EH (cell line): ENCODE measurements at regions not wholly inside any gene's neighbourhood (a gene's known extent, or its start where the extent isn't known, plus 50 kb on each side); places are given as distances from the start of the nearest gene placed in this dataset.
"Not testable (repeated sequence)": the region's sequence is repeated elsewhere in the genome, so short reads cannot be mapped to it uniquely, and the experiment has no call there.

ENCODE experiments used
- DNase-seq: peaks from one replicate; pipeline ENCODE4 v3.0.0-alpha.2; 2015; ENCODE audit warnings: low read depth

DNA sequence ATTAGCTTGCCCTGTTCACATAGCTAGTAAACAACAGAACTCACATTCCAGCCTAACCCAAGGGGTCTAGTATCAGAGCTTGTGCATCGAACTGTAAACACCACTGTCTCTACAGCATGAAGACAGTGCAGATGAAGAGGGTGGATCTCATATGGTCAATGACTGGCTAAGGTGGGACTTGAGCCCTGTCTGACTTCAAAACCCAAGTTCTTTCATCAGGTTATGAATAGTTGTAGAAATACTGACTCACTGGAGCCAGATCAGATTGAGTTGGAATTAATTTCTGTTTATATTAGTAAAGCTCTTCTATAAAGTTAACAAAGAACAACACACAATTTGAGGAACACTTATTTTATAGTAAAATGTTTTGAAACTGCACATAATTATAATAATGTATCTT is 161.7 kb upstream of the ARHGAP20 start:
- no peak for DNase-seq

DNA sequence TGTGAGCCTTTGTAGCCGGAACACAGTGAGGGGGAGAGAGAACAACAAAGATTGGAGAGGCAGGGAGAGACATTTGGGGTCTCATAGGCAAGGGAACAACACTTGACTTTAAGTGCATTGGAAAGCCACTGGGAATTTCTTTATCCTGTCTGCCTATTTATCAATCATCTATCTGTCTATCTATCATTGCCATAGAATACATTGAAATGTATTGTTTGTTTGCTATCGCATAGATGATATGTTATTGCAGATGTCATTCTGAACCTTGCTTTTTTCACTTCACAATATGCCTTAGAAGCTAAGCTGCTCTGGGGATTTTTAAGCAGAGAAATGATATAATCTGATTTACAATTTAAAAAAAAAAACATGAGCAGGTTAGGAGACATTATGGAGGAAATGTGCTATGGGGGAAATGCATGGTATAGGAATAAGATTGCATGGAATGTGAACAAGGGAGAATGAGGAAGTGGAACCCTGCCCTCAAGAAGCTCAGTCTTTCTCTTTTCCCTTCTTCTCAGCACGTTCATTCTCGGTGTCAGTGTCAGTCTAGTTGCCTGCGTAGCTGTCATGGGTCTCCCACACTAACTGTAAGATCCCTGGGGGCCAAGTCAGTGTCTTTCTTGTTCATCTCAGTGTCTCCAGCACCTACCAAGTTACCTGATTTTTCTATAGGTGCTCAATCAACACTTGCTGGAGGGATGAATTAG is 158.7 kb upstream of the ARHGAP20 start:
- no peak for DNase-seq

DNA sequence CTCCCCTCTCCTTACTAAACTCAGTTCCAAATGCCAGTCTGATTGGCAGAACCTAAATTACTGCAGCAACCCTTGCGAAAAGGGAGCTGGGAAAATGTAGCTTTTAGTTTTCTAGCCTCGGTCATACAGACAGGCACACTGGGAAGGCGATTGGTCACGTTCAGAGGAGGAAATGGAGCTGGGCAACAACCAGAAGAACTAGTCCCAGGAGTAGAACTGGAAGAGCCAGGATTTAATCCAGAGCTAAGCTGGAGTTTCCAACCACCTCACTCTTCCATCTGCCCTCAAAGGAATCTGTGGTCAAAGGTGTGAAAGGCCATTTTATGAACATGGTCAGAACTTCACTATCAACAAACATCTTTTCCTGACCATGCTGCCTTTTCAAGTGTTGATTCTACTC is 155.7 kb upstream of the ARHGAP20 start:
- DNase-seq: no peak

DNA sequence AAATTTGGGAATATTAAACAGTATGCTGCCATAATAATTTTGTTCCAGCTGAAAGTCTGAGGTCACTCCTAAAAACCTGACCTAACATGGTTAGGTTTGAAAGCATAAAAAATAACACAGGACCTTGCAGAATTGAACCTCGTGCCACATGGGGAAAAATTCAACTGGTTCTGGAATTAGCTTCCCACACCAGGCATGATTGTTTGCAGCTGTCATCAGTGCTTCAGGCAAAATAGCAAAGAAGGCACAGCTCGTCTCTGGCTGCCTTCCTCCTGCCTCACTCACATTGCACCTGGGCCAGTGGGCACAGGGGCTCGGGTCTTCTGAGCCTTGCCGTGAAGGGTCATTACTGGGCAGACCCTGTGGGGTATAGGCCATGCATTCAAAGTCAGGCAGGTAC is 153.8 kb upstream of the ARHGAP20 start:
- DNase-seq: peak; percentile 29

DNA sequence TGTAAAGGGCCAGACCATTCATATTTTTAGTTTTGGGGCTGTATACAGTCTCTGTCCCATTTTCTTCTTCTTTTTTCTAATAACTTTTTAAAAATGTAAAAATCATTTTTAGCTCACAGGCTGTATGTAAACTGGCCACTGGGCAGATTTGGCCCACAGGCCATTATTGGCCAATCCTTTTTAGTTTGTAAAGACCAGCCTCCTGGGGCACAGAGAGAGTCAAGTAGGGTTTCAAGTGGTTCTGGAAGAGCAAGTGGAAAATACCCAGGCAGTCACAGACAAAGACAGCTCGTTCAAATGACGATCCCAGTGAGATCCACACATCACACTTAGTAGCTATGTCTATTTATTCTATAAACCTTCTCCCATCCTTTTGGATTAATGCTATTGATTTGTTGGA is 150.2 kb upstream of the ARHGAP20 start:
- DNase-seq: no peak

DNA sequence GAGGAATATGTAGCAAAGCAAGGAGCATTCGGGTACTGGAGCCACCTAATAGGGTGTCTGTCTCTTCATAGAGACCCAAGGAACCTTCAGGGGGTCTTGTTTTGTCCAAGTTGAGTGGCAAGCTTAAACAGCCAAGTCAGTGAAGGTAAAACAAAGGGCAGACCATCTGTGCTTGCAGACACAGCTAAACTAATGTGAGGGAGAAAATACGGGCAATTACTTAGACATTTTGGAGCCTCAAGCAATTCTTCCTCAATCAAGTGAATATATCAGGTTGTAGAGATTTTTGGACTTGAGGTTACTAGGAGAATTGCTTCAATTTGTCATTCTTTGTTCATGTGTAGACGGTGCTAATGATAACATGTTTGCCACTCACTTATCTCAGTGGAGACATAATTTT is 148.2 kb upstream of the ARHGAP20 start:
- DNase-seq: no peak

DNA sequence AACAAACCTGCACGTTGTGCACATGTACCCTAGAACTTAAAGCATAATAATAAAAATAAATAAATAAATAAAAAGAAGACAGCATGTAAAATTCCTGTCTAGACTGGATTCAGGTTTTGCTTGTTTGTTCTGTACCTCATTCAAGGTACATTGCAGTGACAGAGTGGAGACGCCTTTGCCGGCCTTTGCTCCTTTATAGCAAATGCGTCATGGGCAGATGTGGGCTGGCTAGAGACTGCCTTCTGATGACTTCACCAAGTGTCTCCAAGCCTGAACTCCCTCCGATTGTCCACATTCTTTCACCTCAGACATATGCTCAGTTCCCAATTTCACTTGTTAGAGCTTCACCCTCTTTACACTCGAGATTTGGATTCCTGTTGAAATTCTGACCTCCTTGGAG is 147.8 kb upstream of the ARHGAP20 start:
- DNase-seq: no peak

DNA sequence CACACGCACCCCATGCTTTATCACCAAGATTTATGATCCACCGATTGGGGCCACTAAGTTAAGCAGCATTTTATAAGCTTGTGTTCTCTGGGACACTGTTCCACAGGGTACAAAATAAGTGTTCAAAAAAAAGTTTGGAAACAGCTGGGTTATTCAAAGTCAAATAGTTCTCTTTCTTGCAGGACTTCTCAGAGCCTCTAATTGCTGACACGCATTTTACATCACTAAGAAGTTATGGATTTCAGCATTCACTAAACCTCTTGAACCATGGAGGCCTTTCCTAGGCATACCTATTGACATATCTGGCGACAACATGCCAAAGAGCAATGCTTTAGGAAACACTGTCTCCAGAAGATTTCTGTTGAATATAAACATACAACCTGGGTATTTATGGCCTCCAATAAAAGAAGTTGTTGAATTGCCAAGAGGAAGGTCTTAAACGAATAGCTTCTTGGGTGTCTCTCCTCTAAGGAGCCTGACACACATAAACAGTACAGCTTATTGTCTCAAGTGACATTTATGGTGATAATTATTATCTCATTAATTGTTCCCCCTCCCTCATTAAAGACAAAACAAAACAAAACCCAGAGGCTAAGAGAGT is 147.1 kb upstream of the ARHGAP20 start:
- DNase-seq: no peak

DNA sequence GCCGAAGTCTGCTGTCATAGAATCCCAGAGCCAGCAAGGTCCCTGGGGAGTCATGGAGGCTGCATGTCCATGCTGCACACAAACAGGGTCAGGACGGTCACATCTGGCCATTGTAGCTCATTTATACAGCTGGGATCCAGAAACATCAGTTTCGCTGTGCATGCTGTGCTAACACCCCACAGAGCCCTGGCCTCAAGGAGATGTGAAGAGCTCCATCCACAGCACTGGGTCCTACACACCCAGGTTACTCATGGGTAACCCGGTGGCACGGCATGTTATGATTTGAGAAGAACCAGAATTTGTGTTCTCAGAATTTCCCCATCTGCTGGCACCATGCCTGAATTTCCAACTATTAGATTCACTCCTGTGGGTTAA is 146.3 kb upstream of the ARHGAP20 start:
- no peak for DNase-seq

DNA sequence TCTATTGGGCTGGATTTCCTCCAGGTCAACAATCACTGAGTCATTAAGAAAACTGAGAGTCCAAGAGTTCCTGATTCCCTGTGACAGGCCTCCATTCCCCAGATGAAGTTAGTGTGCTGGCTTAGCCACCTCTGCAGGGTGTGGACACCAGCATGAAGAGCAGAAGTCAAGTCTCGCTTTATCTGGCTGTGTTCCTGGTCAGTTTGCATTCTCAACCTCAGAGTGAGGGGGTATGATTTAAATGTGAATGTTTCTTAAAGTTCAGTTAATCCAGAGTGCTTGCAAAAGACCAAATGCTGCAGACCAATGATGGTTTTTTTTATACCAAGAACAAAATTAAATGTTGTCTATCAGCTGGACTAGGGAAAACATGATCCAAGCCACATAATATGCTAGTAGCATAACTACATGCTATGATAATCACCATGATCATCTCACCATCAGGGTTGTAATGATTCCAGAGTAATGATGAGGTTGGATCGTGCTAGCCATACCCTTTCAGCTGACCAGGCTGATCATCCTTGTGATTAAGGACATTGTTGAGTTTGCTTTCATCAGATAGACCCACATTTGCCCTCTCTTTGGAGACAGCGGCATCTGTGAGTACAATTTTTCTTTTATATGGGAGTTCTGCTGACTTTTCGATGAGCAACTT is 145.8 kb upstream of the ARHGAP20 start:
- peak; percentile 46 for DNase-seq

DNA sequence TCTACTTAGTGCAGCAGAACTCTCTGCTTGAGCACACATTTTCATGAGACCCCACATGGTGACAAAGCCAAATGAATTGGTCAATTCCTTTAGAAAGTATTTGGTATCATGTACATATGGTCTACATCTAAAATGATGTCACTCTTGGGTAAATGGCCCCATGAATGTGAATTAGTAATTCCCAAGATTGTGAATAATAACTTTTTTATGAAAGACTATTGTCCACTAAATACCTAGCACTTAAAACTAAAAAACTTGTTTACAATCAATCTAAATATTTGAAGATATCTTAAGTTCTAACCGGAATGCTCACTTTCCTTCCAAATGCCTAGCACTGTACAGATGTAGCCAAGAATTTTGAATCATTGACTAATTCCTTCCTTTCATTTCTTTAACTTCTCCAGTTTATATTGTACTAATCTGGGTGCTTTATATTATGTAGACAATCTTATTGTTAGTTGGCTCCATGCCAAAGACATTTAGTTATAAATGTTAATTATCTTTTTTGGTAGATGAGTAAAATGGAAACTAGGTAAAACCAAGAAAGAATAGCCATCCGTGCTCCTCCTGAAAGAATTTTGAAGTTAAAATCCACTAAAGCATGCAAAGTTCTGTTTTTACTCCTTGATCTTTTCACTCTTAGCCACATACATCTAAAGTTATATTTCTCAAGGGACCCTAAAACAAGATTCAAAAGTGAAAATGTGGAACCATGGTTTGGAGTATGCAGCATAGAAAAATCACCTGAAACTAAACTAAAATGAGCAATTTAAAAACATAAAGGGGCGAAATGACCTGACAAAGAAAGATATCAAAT is 145.0 kb upstream of the ARHGAP20 start:
- DNase-seq: no peak

DNA sequence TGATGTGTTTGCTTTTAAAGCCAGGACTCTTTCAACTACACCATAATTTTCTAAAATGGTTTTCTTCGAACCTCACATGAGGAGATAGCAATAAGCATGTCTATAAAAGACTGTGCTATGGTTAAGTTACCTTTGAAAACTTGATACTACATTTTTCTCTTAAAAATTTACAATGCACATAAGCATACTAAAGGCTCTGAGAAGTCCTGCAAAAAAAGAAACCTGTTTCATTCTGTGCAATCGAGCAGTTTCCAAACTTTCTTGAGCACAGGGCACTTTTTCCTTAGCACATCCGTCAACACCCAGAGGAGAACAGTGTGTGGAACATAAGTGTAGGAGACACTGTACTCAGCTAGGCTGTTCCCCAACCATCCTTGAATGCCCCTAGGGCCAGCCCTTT is 144.1 kb upstream of the ARHGAP20 start:
- no peak for DNase-seq

DNA sequence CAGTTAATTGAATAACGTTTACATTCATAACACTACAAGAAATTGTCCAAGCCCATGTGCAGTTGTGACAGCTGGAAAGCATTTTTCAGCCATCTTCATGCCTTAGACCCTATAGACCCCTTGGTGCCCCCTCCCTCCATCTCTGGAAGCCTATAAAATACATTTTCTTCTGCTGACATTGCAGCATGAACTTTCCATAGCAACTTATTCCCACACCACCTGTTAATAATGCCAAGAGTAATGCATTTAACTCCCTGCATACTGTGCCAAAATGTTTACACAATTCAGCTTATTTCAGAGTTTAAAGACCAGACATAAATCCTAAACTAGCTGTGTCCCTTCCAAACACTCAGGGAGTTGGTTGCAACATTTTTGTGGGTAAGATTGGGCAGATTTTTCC is 143.0 kb upstream of the ARHGAP20 start:
- DNase-seq: no peak

DNA sequence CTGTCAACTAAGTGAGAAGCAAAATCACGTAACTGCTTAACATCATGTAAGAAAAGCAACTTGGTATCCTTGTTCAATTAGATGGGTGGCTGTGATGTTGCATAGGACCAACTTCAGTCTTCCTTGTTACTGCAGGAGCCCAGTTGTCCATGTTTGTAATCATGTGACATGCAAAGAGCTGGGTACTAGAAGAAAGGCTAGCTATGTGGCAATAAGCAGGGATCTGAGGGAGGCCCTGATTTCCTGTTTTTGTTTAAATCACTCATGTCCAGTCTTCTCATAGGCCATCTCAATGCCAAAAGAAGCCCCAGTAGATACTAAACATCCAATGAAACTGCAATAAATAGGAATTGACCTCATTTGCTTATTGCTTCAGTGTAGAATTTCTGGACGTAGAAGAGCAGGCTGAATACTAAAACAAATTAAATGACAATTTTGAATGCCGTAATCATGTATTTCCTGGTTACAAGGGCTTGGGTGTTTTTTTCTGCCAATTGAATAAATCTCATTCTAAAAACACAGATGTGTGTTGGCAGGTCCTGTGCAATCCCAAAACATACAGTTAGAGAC is 140.8 kb upstream of the ARHGAP20 start:
- no peak for DNase-seq

DNA sequence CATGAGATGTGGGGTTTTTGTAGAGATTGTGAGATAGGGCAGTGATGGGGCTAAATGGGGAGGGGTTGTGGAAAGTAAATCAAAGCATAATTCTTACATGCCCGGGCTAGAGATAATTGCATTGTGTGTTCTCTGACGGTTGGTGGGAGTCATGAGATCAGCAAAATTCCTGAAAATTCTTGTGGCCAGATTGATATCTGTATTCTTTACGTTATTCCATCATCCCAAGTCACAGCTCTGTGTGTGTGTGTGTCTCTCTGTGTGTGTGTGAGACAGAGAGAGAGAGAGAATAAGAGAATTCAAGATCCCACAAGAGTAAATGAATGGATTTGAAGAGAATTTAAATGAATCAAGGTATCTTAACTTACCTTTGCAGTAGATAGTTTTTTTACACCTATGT is 138.6 kb upstream of the ARHGAP20 start:
- peak; percentile 37 for DNase-seq

DNA sequence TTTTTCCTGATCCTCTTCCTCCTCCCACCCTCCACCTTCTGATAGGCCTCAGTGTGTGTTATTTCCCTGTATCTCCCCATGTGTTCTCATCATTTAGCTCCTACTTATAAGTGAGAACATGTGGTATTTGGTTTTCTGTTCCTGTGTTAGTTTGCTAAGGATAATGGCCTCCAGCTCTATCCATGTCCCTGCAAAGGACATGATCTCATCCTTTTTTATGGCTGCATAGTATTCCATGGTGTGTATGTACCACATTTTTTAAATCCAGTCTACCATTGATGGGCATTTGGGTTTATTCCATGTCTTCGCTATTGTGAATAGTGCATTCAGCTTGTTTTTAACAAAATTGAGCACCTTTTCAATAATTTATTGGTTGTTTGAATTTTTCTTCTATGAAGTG is 130.8 kb upstream of the ARHGAP20 start:
- DNase-seq: not testable (repeated sequence)

DNA sequence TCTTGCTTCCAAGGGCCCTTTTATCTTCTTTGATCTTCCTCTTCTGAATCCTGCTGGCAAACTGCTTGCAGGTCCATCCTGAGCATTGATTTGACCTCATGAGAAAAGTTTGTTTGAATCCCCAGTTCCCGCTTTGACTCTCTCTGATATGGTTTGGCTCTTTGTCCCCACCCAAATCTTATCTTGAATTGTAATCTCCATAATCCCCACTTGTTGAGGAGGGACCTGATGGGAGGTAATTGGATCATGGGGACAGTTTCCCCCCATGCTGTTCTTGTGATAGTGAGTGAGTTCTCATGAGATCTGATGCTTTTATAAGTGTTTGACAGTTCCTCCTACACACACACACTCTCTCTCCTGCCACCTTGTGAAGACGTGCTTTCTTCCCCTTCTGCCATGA is 126.6 kb upstream of the ARHGAP20 start:
- DNase-seq: no peak

DNA sequence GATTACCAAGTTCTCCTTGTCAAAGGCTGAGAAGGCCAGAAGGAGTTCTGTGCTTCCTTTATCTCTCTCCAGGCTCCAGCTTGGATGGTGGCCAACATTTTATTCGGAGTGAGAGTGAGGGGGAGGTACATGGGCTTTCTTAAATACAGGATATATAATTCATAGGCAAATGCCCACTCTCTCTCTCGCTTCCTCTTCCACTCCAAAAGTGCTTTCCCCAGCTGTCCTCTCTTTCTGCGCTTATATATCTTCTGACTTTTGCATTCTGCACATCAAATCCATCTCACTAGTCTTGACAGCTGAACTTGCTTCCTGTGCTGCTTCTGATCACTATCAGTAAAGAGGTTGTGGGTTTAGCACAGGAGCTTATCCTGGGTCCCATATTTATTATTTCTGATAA is 125.4 kb upstream of the ARHGAP20 start:
- DNase-seq: no peak

DNA sequence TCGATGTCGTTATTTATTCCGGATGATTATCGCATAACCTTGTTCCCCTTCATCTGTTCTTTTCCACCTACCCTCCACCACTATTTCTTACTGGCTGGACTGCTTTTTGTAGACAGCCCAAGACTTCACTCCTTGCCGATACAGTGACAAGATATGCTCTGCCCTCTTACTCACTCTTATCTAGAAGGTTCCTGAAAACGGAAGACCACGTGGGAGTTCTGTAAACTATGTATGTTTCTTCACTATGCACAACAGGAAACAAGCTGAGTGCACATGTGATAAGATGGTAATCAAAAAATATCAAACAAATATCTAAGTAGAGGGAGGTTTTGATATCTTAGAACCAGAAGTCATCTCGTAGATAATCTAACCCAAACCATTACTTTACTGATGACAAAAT is 122.9 kb upstream of the ARHGAP20 start:
- no peak for DNase-seq

DNA sequence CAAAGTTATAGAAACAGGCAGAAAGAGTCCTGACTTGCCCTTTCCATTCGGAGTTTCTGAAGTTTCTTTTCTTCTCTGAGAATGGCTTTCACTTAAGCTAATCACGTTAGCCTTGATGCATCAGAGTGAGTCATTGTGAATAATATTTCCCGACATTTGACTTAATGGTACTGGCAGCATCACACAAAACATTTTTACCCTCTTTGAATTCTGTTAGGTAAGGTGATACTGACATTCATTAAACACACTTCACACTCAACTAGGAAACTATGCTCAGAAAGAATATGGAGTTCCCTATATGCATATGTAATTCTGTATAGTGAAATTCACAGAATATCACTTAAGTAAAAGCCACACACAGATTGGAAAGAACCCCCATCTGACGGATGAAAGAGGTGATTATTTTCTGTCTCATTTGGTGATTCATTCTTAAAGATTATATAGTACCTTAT is 120.8 kb upstream of the ARHGAP20 start:
- DNase-seq: peak; percentile 60

DNA sequence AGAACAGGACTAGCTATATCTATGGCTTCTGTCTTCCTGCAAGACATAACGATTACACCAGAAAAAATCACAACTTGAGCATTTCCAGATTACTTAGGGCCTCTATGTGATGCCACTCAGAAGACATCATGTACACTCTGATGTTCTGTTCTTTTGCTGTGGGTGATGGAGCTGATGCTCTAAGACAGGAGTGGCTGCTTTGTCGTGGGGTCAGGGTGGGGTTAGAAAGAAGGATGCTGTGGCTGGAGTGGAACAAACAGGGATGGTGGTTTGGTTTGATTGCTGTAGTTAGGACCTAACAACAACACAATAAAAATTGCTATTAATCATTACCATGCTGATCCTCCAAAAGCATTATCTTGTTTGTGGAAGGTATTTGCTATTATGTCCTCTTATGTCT is 120.3 kb upstream of the ARHGAP20 start:
- DNase-seq: no peak

DNA sequence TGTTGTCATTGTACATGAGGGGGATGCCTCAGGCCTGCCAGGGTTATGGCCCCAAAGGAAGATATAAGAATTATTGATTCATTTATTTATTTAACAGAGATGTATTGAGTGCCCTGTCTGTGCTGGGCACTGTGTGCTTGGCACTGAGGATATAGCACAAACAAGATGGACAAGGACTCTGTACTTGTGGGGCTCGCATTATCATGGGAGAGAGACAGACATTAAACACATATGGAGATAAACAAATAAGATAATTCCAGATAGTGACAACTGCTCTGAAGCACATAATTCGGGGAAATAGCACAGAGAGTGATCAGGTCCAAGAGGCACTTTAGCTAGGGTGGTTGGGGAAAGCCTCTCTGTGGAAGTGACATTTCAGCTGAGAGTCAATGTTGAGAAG is 119.8 kb upstream of the ARHGAP20 start:
- DNase-seq: no peak
